WERI-Rb-1 (cell line): ENCODE measurements at regions not wholly inside any gene's neighbourhood (a gene's known extent, or its start where the extent isn't known, plus 50 kb on each side); places are given as distances from the start of the nearest gene placed in this dataset.
A peak's percentile ranks its signal among the peaks of the same experiment; 100 is the strongest.

ENCODE experiments used
- DNase-seq: peaks from one replicate; pipeline ENCODE4 v3.0.0-alpha.2; 2020
- H3K27ac ChIP-seq: fragments of 250-450 bp; sonication (Bioruptor Pico); 2 replicates; pipeline ENCODE4 v1.5.1; 2020; ENCODE audit warnings: mild to moderate bottlenecking, moderate library complexity
- H3K27me3 ChIP-seq: fragments of 250-450 bp; sonication (Bioruptor Pico); 2 replicates; pipeline ENCODE4 v1.5.1; 2021; ENCODE audit warnings: mild to moderate bottlenecking, low read depth, moderate library complexity; ENCODE audit not compliant: insufficient read depth, severe bottlenecking
- H3K36me3 ChIP-seq: fragments of 250-450 bp; sonication (Bioruptor Pico); 2 replicates; pipeline ENCODE4 v1.5.1; 2020; ENCODE audit warnings: mild to moderate bottlenecking, moderate library complexity
- H3K4me3 ChIP-seq: 2 replicates; pipeline ENCODE4 v1.5.1; 2011; ENCODE audit warnings: low read depth, mild to moderate bottlenecking, control low read depth, low read length
- H3K9me3 ChIP-seq: fragments of 250-450 bp; sonication (Bioruptor Pico); 2 replicates; pipeline ENCODE4 v1.5.1; 2021; ENCODE audit warnings: mild to moderate bottlenecking, moderate library complexity; ENCODE audit not compliant: severe bottlenecking
- TF ChIP-seq, protein P1 (sequence below): IDR thresholded peaks from 2 replicates; pipeline ENCODE4 v1.5.1; 2011; ENCODE audit warnings: low read depth, mild to moderate bottlenecking, control low read depth, inconsistent platforms, low read length

DNA sequence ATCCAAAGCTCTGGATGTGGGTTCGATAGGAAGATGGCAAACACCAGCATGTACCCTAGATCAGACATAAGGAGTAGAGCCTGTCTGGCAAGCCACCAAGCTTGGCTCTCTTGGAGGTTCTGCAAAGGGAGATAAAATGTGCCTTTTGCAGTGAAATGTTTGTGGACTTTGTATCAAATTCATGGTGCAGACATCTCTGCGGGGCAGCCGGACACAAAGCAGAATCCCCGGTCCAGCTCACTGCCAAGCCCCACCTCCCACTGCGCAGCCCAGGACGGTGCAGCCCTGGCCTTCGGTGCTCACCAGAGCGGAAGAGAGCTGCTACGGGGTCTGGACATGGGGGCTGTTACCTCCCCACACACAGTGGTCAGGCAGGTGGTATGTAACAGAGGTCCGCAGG, 333.6 kb upstream of the JARID2 start:
- no peak overlapping the region for H3K4me3 ChIP-seq
- H3K9me3 ChIP-seq = peaks cover 3% of the 10 kb centered on the region
- peak overlapping the region; percentile 30 for H3K27ac ChIP-seq
- H3K36me3 ChIP-seq = no peaks in the 10 kb centered on the region
- no peaks in the 10 kb centered on the region for H3K27me3 ChIP-seq
- DNase-seq = no peak
- TF ChIP-seq, protein P1, sequence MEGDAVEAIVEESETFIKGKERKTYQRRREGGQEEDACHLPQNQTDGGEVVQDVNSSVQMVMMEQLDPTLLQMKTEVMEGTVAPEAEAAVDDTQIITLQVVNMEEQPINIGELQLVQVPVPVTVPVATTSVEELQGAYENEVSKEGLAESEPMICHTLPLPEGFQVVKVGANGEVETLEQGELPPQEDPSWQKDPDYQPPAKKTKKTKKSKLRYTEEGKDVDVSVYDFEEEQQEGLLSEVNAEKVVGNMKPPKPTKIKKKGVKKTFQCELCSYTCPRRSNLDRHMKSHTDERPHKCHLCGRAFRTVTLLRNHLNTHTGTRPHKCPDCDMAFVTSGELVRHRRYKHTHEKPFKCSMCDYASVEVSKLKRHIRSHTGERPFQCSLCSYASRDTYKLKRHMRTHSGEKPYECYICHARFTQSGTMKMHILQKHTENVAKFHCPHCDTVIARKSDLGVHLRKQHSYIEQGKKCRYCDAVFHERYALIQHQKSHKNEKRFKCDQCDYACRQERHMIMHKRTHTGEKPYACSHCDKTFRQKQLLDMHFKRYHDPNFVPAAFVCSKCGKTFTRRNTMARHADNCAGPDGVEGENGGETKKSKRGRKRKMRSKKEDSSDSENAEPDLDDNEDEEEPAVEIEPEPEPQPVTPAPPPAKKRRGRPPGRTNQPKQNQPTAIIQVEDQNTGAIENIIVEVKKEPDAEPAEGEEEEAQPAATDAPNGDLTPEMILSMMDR = no peak

DNA sequence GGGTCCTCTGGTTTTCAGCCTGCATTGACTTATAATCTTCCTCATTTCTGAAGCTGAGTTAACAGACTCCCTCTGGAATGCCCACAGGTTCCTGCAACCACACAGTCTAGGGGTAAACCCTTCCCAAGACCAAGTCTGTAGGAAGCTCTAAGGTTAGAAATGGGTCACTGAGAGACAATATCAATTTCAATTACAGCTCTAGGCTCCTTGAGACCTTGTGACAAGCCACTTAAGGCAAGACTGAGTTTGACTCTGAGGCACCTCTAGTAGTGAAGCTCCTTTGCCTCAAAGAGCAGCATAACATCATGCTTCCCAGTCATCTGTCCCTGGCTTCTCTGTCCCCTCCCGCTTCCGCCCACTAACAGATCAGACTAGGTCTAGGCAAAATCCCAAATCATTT, 333.2 kb upstream of the JARID2 start:
- no peaks in the 10 kb centered on the region for H3K27me3 ChIP-seq
- TF ChIP-seq, protein P1 = no peak
- no peaks in the 10 kb centered on the region for H3K36me3 ChIP-seq
- no peak for DNase-seq
- no peak overlapping the region for H3K4me3 ChIP-seq
- no peak overlapping the region for H3K27ac ChIP-seq
- H3K9me3 ChIP-seq = peaks cover 3% of the 10 kb centered on the region

DNA sequence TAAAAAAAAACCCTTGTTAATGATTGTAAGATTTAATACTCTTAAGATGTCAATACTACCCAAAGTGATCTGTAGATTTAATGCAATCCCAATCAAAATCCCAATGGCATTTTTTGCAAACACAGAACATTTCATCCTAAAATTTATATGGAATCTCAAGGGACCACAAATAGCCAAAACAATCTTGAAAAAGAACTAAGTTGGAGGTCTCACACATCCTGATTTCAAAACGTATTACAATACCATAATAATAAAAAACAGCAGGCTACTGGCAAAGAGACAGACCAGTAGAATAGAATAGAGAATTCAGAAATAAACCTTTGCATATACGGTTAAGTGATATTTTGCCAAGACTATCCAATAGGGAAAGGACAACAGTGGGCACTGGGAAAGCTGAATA, 331.9 kb upstream of the JARID2 start:
- H3K9me3 ChIP-seq = peaks cover 3% of the 10 kb centered on the region
- no peak overlapping the region for H3K4me3 ChIP-seq
- TF ChIP-seq, protein P1 = no peak

DNA sequence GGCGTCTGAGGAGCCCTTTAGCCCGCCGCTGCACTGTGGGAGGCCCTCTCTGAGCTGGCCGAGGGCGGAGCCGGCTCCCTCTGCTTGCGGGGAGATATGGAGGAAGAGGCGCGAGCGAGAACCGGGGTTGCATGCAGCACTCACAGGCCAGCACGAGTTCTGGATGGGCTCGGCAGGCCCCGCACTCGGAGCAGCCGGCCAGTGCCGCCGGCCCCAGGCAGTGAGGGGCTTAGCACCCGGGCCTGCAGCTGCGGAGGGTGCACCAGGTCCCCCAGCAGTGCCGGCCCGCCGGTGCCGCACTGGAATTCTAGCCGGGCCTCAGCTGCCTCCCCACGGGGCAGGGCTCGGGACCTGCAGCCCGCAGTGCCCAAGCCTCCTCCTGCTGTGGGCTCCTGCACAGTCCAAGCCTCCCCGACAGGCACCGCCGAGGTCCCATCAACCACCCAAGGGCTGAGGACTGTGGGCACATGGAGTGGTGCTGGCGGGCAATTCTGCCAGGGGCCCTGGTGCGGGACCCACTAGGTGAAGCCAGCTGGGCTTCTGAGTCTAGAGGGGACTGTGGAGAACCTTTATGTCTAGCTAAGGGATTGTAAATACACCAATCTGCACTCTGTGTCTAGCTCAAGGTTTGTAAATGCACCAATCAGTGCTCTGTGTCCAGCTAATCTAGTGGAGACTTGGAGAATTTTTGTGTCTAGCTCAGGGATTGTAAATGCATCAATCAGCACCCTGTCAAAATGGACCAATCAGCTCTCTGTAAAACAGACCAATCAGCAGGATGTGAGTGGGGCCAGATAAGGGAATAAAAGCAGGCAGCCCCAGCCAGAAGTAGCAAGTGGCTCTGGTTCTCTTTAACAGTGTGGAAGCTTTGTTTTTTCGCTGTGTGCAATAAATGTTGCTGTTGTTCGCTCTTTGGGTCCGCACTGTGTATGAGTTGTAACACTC, 329.7 kb upstream of the JARID2 start:
- DNase-seq = no peak
- Histone ChIP-seq H3K9me3 (peaks cover 3% of the 10 kb centered on the region), H3K4me3 (no peak overlapping the region), H3K36me3 (no peaks in the 10 kb centered on the region), H3K27me3 (no peaks in the 10 kb centered on the region), H3K27ac (no peak overlapping the region)
- TF ChIP-seq, protein P1 = no peak

More for the DNA sequence above, 331.9 kb upstream of the JARID2 start:
- Histone ChIP-seq H3K27me3 (no peaks in the 10 kb centered on the region), H3K27ac (no peak overlapping the region), H3K36me3 (no peaks in the 10 kb centered on the region)
- DNase-seq = no peak

DNA sequence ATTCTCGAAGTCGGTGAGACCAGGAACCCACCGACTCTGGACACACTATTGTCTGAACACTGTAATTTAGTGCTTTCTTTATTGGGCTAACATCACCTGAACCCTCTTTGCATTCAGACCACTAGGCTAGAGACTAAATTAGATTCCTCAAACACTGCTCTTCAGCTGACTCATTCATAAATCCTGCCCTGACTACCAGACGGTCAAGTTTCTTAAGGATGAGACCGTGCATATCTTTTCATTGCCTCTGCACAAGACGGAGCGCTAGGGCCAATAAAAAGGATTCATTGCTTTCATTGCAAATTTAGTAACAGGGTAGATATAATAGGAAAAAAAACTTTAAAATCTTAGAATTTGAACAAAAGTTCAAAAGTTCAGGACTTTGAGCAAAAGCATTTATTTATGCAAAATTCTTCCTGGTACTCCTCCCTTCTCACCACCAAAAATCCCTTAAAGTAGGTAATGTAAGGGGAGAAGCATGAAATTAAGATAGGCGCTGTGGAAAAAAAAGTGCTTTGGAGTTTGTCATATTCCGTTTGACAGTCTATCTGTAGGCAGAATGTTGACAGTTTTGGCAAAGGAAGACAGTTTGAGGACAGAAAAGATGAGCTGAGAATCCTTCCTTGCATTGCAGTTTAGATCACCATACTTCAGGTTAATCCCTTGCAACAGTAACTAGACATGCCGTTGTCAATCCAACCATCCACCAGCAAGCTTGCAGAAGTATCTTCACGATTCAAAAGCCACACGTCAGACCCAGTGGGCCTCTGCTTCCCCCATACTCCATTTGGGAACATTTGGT, 328.6 kb upstream of the JARID2 start:
- peaks cover 3% of the 10 kb centered on the region for H3K9me3 ChIP-seq
- no peak for DNase-seq
- no peaks in the 10 kb centered on the region for H3K36me3 ChIP-seq
- no peaks in the 10 kb centered on the region for H3K27me3 ChIP-seq
- TF ChIP-seq, protein P1 = no peak
- H3K4me3 ChIP-seq = no peak overlapping the region
- no peak overlapping the region for H3K27ac ChIP-seq
